ENCODE measurements at regions not wholly inside any gene's neighbourhood (a gene's known extent, or its start where the extent isn't known, plus 50 kb on each side); places are given as distances from the start of the nearest gene placed in this dataset.

GRCh38 chr10:56547163-56547562, 186.1 kb upstream of the ZWINT start:
- CTCF ChIA-PET: no interaction called here
- no peak for TF ChIP-seq CTCF (IDR thresholded peaks at IDR 0.05; ENCODE audit: low read depth, low read length)
- H3K4me3 ChIP-seq (ENCODE audit: low read depth, low read length): no peak overlapping the region
- H3K9me3 ChIP-seq (ENCODE audit: control insufficient read depth, insufficient read depth, low read length): no peaks in the 10 kb centered on the region; the same call in none of the 2 replicates
- no peak overlapping the region for H3K27ac ChIP-seq (ENCODE audit: low read depth, low read length)
- POLR2A ChIA-PET: no interaction called here
- no peaks in the 10 kb centered on the region for H3K27me3 ChIP-seq (ENCODE audit: control insufficient read depth, insufficient read depth, low read length)
- no peak for DNase-seq (ENCODE audit: low read depth, low spot score)

GRCh38 chr10:56537984-56538383, 176.9 kb upstream of the ZWINT start:
- no peak for DNase-seq (ENCODE audit: low read depth, low spot score)
- Histone ChIP-seq H3K4me3 (ENCODE audit: low read depth, low read length) (no peak overlapping the region), H3K27me3 (ENCODE audit: control insufficient read depth, insufficient read depth, low read length) (no peaks in the 10 kb centered on the region), H3K27ac (ENCODE audit: low read depth, low read length) (no peak overlapping the region), H3K9me3 (ENCODE audit: control insufficient read depth, insufficient read depth, low read length) (no peaks in the 10 kb centered on the region)
- no peak for TF ChIP-seq CTCF (IDR thresholded peaks at IDR 0.05; ENCODE audit: low read depth, low read length)
- ChIA-PET POLR2A (no interaction called here), CTCF (no interaction called here)

DNA sequence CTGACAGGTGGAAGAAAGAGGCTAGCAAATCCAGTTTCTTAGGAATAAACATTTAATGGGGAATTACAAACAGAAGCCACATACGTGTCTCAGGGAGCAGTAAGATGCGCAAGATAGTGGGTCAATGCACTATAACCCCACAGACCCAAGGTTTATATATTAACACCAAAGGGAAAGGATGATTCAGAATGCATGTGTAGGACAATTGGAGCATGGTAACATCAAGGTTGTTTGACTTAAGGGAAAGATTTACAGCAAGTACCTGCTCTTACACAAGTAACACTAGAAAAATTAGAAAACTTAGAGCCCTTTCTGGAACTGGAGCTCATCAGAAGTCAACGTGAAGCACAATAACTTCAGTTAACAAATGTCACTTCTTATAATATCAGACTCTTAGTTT, 161.1 kb upstream of the ZWINT start:
- no peak for TF ChIP-seq CTCF (IDR thresholded peaks at IDR 0.05; ENCODE audit: low read depth, low read length)
- POLR2A ChIA-PET: no interaction called here
- Histone ChIP-seq H3K27me3 (ENCODE audit: control insufficient read depth, insufficient read depth, low read length) (no peaks in the 10 kb centered on the region), H3K4me3 (ENCODE audit: low read depth, low read length) (no peak overlapping the region), H3K27ac (ENCODE audit: low read depth, low read length) (no peak overlapping the region), H3K9me3 (ENCODE audit: control insufficient read depth, insufficient read depth, low read length) (peaks cover 4% of the 10 kb centered on the region; the same call in 1 of the 2 replicates)
- DNase-seq (ENCODE audit: low read depth, low spot score): no peak
- CTCF ChIA-PET: no interaction called here

- Histone ChIP-seq H3K9me3 (ENCODE audit: control insufficient read depth, insufficient read depth, low read length) (peaks cover 3% of the 10 kb centered on the region; the same call in 1 of the 2 replicates), H3K27ac (ENCODE audit: low read depth, low read length) (no peak overlapping the region), H3K27me3 (ENCODE audit: control insufficient read depth, insufficient read depth, low read length) (no peaks in the 10 kb centered on the region), H3K4me3 (ENCODE audit: low read depth, low read length) (no peak overlapping the region)
- no peak for TF ChIP-seq CTCF (IDR thresholded peaks at IDR 0.05; ENCODE audit: low read depth, low read length)
- no peak for DNase-seq (ENCODE audit: low read depth, low spot score)
- POLR2A ChIA-PET: no interaction called here
- CTCF ChIA-PET: no interaction called here
Observed at GRCh38 chr10:56508562-56508961, 147.5 kb upstream of the ZWINT start.

GRCh38 chr10:56507033-56507432, 146.0 kb upstream of the ZWINT start:
- Histone ChIP-seq H3K27ac (ENCODE audit: low read depth, low read length) (no peak overlapping the region), H3K4me3 (ENCODE audit: low read depth, low read length) (no peak overlapping the region), H3K27me3 (ENCODE audit: control insufficient read depth, insufficient read depth, low read length) (no peaks in the 10 kb centered on the region), H3K9me3 (ENCODE audit: control insufficient read depth, insufficient read depth, low read length) (peaks cover 3% of the 10 kb centered on the region; the same call in 1 of the 2 replicates)
- DNase-seq (ENCODE audit: low read depth, low spot score): no peak
- POLR2A ChIA-PET: no interaction called here
- TF ChIP-seq CTCF (IDR thresholded peaks at IDR 0.05; ENCODE audit: low read depth, low read length): no peak
- CTCF ChIA-PET: no interaction called here

Measured in AG04450 (cell line).